Stimulated activated naive CD8-positive, alpha-beta T cell treated with anti-CD3 and anti-CD28 coated beads, Interleukin-15, Interleukin-2, amounts not matched to agents 100 U/mL and 50 U/mL, for 24 hours (primary cell): ENCODE measurements at regions not wholly inside any gene's neighbourhood (a gene's known extent, or its start where the extent isn't known, plus 50 kb on each side); places are given as distances from the start of the nearest gene placed in this dataset.
A peak's percentile ranks its signal among the peaks of the same experiment; 100 is the strongest.
"Not testable (repeated sequence)": the region's sequence is repeated elsewhere in the genome, so short reads cannot be mapped to it uniquely, and the experiment has no call there.

Experiments
- ATAC-seq: fragments of 150-1000 bp; cut with Tn5 transposase; one replicate; pipeline ENCODE4 v1.10.0; 2021
- DNase-seq: peaks from one replicate; pipeline ENCODE4 v3.0.0; 2021

GRCh38 chr2:40043641-40044040 is 264.6 kb upstream of the THUMPD2 start:
- ATAC-seq (no peak), DNase-seq (no peak)

- DNase-seq (no peak), ATAC-seq (no peak)
Measured at GRCh38 chr2:40043191-40043590, 264.1 kb upstream of the THUMPD2 start.

- ATAC-seq = no peak
- DNase-seq = no peak
Measured at GRCh38 chr2:40041422-40042382, 262.6 kb upstream of the THUMPD2 start.

- no peak for ATAC-seq
- no peak for DNase-seq
Measured at GRCh38 chr2:40039549-40039948, 260.5 kb upstream of the THUMPD2 start.

- DNase-seq (no peak), ATAC-seq (no peak)
Measured at GRCh38 chr2:40038646-40039045, 259.6 kb upstream of the THUMPD2 start.

GRCh38 chr2:40037303-40037702 is 258.2 kb upstream of the THUMPD2 start:
- ATAC-seq (no peak), DNase-seq (no peak)

GRCh38 chr2:40036241-40036640 is 257.2 kb upstream of the THUMPD2 start:
- DNase-seq = no peak
- no peak for ATAC-seq

- DNase-seq = no peak
- ATAC-seq = no peak
Measured at GRCh38 chr2:40034801-40035200, 255.7 kb upstream of the THUMPD2 start.

GRCh38 chr2:40034198-40034597 is 255.1 kb upstream of the THUMPD2 start:
- DNase-seq (no peak), ATAC-seq (no peak)

GRCh38 chr2:40033781-40034180 is 254.7 kb upstream of the THUMPD2 start:
- ATAC-seq (no peak), DNase-seq (no peak)

GRCh38 chr2:40032650-40033319 is 253.7 kb upstream of the THUMPD2 start:
- DNase-seq = no peak

GRCh38 chr2:40030456-40030975 is 251.5 kb upstream of the THUMPD2 start:
- ATAC-seq (no peak), DNase-seq (no peak)

More at GRCh38 chr2:40032650-40033319, 253.7 kb upstream of the THUMPD2 start:
- peak; percentile 77 for ATAC-seq

GRCh38 chr2:40028792-40029488 is 249.9 kb upstream of the THUMPD2 start:
- ATAC-seq = no peak
- DNase-seq = no peak

- no peak for DNase-seq
Measured at GRCh38 chr2:40027968-40028367, 248.9 kb upstream of the THUMPD2 start.

GRCh38 chr2:40025276-40025675 is 246.2 kb upstream of the THUMPD2 start:
- ATAC-seq, DNase-seq: not testable (repeated sequence)

More at GRCh38 chr2:40027968-40028367, 248.9 kb upstream of the THUMPD2 start:
- no peak for ATAC-seq

GRCh38 chr2:40020997-40021396 is 241.9 kb upstream of the THUMPD2 start:
- ATAC-seq (no peak), DNase-seq (no peak)

- no peak for DNase-seq
- ATAC-seq = no peak
Measured at GRCh38 chr2:40016151-40016885, 237.3 kb upstream of the THUMPD2 start.

GRCh38 chr2:40013962-40014361 is 234.9 kb upstream of the THUMPD2 start:
- not testable (repeated sequence) for ATAC-seq

GRCh38 chr2:40004336-40004735 is 225.3 kb upstream of the THUMPD2 start:
- DNase-seq = no peak

More at GRCh38 chr2:40013962-40014361, 234.9 kb upstream of the THUMPD2 start:
- DNase-seq = not testable (repeated sequence)

GRCh38 chr2:40002339-40002738 is 223.3 kb upstream of the THUMPD2 start:
- ATAC-seq (no peak), DNase-seq (no peak)

More at GRCh38 chr2:40004336-40004735, 225.3 kb upstream of the THUMPD2 start:
- ATAC-seq = no peak

- DNase-seq (no peak), ATAC-seq (no peak)
Measured at GRCh38 chr2:39999864-40000263, 220.8 kb upstream of the THUMPD2 start.
